NCI-H1048 (cell line): ENCODE measurements at regions not wholly inside any gene's neighbourhood (a gene's known extent, or its start where the extent isn't known, plus 50 kb on each side); places are given as distances from the start of the nearest gene placed in this dataset.
"Not testable (repeated sequence)": the region's sequence is repeated elsewhere in the genome, so short reads cannot be mapped to it uniquely, and the experiment has no call there.

Experiments
- DNase-seq: peaks from one replicate; lab custom pipeline; 2025; lab: John Stamatoyannopoulos, UW

DNA sequence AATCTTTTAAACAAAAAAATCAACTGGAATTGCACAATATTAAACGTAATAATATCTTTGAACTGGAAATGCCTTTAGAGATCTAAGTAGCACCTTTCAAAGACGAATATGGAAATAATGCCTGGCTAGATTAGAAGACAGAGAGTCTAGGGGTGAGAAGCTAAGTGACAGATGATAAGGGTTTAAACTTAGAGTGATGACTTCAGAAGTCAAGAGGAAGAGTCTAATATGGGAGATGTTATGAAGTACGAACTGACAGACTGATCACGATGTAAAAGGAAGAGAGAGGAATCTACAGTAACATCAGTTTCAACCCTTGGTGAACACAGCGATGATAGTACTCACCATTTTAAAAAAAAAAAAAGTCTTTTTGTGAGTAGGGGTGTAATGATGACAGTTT is 57.9 kb downstream of the HINT1 start:
- no peak for DNase-seq

DNA sequence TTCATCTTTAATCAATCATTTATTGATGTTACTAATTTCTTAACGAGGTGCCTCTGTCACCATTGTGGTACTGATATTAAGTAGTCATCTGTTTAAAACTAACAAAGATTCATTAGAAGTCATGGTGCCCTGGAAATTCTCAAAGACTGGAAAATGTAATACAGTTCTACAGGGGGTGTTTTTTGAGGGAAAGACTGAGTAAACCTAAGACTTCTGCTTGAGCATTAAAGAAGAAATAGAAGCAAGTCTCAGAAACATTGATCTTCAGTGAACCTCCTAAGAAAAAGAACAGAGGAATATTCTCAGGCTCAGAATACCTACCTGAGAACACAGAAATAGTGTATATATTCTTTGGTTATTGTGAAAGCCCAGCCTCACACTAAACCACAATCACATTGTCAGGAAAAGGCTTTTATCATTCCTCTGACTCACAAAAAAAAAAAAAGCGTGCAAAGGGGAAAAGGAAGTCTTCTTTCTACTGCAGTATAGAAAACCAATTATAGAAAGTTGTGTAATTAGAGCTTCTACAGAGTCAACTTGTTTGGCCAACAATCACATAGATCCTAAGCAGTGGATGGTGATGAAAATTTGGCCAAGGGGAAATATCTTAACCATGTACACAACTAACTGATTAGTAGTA is 60.8 kb downstream of the HINT1 start:
- no peak for DNase-seq

DNA sequence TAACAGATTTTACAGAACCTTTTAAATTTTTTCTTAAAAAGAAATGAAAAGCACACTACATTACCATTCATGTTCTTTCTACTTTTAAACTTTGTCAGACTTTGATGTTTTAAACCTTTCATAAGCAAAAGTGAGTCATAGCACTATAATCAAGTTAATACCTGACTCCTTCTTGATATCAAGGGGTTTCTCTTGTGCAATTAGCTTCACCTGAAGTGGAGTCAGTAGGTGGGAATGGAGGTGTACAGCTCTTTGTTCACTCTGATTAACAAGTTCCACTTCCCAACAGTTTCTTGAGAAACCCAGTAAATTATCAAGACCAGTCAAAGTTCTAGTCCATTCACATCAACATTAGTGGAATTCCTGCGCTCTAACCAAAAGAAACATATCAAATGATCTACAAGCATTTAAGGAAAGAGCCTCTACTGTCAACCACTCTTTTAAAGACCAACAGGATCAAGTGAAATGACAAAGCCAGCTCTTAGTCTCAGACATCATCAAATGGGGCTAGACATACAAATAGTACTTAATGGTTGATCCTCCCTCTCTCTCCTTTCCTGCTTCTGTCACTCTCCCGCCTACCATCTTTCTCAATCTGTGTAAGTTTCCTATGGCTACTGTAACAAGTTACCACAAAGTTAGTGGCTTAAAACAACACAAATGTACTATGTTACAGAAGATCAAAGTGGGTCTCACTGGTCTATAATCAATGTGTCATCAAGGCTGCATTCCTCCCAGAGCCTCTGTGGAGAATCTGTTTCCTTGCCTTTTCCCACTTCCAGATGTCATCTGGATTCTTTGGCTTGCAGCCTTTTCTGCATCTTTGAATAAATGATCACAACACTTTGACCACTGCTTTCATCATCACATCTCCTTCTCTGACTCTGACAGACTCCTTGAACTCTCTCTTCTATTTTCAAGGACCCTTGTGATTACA is 68.0 kb downstream of the HINT1 start:
- DNase-seq, result no peak

DNA sequence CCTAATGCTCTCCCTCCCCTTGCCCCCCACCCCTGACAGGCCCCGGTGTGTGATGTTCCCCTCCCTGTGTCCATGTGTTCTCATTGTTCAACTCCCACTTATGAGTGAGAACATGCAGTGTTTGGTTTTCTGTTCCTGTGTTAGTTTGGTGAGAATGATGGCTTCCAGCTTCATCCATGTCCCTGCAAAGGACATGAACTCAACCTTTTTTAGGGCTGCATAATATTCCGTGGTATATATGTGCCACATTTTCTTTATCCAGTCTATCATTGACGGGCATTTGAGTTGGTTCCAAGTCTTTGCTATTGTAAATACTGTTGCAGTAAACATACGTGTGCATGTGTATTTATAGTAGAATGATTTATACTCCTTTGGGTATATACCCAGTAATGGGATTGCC is 69.5 kb downstream of the HINT1 start:
- DNase-seq, result not testable (repeated sequence)

DNA sequence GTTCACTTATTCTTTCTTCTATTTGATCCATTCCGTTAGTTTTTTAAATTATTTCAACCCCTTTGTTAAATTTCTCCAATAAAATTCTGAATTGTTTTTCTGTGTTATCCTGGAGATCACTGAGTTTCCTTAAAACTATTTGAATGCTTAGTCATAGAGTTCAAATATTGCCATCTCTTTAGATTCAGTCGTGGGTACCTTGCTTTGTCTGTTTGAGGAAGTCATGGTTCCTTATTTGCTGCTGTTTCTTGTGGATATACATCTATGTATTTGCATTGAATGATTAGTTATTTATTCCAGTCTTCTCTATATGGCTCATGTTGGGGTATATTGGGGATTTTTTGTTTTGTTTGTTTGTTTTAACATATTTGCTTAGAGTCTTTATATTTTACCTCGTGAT is 80.6 kb downstream of the HINT1 start:
- DNase-seq, result no peak

DNA sequence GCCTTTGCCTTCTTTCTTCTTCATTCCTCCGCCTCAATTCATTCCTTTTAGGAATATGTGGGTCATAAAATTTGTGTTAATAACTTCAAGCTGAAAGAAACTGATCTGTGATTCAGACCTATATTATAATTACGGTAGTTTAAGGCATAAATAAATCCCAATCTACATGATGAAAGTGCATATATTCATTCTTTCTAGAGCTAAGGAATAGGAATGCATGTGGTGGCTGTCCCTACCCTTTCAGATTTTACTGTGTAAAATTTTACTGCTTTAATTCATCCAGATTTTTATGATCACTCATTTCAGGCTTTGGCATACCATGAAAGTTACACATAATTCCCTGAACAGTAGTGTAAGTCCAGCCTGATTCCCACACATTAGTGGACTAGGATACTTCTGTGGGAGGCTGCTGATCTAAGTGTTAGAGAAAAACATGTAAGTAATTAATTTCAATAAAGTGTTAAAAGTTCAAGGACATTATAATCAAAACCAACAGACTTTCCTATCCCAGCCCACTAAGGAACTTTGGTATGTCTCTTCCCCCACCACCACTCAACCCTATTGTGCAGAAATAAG is 83.1 kb downstream of the HINT1 start:
- DNase-seq, result no peak

DNA sequence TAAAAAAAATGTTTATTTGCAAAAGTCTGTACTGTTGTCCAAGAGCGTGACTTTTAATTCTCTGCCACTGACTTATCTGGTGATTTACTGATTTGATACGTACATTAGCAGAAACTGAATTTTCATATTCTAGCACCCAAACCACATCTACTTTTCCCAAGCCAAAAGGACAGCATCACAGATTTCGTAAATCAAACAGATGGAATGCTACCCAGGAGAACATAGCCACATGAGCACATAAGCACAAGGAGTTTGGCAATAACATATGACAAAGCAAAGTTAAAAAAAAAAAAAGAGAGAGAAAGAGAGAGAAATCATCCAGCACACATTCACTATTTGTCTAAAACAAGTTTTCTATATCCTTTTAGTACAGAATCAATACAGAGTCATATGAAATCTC is 83.7 kb downstream of the HINT1 start:
- no peak for DNase-seq

DNA sequence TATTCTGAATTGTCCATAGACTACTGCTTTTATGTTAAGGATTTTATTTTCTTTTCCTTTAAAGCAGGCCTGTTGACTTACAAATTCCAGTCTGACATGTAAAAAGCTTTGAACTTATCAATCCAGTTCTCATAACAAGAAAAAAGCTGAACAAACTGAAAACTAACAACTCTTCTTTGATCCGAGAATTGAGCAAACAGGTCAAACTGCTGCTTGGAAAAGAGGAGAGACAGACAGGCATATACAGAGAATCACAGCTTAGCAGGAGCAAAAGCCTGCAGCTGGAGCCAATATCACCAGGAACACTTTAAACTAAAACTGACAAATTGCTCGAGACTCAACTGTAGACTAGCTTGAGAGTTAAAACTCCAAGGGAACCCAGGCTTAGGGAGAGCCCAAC is 85.8 kb downstream of the HINT1 start:
- DNase-seq, result no peak

DNA sequence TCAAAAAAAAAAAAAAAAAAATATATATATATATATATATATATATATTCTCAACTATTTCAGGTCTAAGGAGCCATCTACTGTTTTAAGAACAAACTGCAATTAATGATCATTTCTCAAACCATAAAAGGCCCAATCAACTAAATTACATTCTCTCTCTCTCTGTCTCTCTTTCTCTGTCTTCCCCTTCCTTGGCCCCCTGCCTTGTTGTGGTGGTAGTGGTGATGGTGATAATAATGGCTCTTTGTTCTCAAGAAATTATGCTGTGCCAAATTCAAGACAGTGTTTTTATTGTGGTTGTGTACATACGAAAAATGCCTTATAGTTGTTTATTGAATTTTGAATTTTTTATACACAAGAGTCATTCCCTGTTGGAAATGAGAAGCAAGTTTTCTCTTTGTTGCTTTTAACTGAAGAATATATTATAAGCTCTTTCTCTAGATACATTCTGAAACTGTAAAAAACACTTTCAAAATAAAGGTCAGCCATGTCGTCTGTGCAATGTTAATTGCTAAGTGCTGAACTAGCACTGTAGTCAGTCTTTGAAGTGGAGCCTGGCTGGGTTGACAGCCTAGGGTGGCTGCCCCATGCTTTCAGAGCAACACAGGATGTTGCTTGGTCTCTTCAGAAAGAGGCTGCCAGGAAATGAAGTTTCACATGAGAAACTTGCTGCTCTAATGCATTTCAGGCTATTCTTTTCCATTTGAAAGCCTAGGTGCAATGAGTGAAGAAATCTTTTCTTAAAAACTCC is 96.0 kb downstream of the HINT1 start:
- no peak for DNase-seq

DNA sequence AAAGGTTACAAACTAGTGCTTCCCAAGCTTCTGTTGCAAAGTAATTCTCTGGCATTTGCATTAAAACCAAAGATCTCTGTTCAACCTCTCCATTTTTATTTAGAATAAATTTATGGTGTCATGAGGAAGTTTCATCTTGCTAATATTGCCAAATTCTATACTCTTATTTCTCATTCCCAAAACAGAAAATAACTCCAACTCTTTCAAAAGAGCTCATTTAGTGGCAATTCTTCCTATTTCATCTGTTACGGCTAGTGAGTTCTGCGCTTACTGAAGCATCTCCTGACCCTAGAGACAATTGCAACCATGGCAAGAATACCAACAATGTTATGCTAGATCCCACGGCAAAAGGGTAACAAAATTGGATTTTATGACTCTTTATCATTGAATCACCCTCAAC is 97.0 kb downstream of the HINT1 start:
- no peak for DNase-seq

DNA sequence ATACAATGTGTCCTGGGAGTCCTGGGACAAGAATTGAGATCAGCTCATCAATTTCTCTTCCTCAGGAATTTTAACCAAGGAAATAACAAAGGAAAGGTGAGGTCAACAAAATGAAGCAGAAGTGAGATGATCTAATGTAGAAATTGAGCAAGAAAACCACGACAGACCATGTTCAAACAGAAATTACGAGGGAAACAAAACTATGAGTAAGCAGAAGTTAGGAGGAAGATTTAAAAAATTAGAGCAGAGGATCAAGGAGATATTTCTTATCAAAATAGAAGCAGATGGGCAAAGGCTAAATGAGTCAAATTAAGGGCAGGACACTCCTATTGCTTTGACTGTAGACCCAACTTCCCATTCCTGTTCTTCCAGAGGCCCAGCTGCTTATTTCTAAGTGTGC is 97.4 kb downstream of the HINT1 start:
- no peak for DNase-seq

DNA sequence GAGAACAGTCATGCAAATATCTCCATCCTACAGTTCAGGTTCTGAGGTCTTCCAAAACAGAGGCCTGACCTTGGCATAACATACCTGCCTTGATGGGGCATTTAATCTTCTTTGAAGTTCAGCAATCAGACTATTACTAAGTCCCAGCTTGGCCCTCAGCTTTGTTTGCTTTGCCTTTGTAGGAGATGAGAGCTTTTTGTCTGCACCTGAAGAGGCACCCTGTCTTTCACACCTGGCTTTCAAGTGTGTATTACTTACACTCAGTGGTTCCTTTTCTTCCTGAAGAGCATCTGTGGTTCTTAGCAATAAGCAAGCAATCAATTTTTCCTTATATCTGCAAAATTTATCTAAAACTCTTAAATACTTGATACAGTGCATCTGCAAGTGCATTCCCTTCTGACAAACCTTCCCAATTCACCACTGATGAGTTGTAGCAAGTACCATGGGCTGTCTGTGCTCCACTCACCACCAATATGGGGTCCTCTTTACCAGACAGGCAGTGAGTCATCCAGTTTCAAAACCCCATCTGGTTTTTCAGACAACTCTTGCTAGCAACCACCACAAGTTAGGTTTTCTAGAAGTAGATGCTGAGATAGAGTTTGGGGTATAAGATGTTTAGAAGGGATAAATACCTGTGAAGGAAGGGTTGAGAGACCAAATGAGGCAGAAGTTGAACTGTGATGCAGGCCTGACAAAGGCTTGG is 100.2 kb downstream of the HINT1 start:
- DNase-seq, result no peak

DNA sequence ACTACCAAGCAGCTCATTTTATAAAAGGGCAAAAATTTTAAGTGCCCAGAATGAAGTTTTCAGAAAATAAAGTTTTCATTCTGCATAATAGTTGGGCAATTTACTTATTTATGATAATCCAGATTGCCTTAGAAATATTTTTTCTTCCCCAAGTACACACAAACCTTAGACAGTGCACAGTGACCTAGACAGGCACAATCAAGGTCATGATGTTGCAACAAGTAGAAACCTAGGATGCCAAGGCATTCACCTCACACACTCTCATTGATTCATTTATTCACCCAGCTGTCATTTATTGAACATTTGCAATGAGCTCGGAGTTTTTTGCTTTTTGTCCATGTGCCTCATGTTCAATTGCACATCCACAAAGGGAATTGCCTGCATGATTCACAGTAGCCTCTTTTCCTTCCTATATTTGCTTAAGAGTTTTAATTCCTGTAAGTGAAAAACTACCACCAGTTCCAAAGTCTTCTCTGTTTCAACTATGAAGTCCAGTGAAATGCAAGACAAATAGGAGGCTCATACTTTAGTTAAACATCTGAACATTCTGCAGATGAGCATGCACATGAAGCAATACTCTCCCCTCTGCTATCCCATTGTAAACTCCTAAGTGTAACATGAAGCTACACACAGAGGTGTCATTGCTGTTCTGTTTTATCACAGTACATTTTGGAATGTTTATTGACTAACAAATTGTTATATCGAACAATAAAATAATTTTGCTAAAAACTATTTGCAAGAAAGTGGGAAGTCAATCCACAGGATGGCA is 122.9 kb downstream of the HINT1 start:
- DNase-seq, result no peak

DNA sequence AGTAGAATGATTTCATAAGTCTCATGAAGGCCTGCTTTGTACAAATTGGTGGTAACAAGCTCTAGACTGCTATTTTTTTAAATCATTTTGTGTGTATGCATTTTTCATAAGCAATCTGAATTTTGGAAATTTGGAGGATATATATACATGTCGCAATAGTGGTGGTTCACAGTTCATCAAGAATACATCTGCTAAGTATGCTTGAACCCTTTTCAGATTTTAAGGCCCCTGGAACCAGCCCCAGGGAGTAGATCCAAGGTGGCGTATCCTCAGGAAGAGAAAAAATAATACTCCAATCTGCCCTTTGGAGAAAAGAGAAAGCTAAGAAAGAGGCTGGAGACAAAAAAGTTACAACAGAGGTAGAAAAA is 141.6 kb downstream of the HINT1 start:
- DNase-seq, result no peak

DNA sequence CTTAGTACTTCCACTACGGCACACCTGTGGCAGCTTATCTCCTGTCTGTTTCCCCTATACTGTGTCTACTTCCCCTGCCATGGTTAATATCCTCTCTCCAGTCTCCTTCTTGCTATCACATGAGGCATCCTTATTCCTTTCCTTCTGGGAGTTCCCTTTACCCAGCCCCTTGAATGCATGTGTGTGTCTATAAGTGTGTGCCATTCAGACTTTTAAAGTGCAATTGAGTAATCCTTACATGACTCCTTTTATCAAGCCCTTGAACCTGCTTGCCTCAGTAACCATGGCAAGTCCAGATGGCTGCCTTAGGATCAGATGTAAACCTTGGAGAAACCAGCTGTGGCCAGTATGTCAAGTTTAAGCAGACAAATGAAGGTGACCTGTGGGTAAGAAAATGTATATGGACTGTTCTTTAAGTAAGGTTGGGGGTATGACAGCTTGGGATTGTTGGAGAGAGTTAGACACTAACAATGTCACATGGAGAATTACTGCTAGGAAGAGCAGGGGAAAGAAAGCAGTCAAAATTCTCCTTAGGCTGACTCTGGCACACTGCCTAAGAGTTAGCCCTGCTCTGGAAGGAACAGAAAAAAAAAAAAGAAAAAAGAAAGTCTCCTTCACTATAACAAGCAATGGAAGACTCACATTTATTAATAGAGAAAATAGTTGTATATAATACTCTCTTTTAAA is 142.1 kb downstream of the HINT1 start:
- no peak for DNase-seq

DNA sequence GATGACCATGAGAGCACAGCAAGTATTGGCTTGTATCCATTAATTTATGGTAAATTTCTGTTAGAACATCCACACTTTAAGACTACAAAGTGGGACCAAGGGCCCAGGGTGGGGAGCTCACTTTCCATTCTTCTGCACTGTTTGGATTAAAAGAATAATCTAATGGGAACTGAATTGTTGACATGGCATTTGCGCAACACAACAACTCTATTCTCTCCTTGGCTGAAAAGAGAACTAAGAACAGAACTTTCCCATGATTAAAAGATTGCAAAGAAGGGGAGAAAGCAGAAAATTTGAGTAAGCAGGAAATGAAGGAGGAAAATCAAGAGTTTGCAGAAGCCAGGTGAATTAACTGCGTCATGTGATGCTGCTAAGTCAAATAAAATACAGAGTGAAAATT is 143.4 kb downstream of the HINT1 start:
- no peak for DNase-seq

DNA sequence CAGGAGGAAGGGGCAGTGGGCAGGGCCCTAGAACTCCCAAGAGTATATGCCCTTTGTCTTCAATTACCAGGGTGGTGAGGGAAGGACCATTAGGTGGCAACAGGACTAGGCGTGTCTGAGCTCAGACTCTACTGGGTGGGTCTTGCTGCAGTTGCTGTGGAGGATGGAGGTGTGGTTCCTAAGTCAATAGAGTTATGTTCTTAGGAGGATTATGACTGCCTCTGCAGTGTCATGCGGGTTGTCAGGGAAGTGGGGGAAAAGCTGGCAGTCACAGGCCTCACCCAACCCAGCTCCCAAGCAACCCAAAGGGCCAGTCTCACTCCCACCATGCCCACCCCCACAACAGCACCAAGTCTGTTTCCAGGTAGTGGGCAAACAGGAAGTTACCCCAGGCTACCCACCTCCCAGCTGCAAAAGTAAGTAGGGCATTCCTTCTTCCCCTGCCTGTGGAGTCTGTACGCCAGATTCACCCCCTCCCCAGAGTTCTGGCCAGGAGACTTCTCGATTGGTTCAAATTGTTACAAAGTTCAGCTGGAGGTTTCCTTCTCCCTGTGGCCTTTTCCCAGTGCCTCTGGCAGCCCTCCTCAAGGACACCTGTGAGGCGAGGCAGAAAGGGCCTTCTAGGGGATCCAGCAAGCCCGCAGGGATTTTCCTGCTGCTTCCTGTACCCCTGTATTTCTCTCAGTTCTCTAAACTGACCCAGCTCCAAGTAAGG is 145.3 kb downstream of the HINT1 start:
- DNase-seq, result no peak

DNA sequence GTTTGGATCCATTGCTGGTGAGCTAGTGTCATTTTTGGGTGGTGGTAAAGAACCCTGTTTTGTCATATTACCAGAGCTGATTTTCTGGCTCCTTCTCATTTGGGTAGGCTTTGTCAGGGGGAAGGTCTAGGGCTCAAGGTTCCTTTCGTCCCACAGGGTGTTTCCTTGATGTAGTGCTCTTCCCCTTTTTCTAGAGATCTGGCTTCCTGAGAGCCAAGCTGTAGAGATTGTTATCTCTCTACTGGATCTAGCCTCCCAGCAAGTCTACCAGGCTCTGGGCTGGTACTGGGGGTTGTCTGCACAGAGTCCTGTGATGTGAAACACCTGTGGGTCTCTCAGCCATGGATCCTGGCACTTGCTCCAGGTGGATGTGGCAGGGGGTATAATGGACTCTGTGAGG is 145.9 kb downstream of the HINT1 start:
- DNase-seq, result no peak

DNA sequence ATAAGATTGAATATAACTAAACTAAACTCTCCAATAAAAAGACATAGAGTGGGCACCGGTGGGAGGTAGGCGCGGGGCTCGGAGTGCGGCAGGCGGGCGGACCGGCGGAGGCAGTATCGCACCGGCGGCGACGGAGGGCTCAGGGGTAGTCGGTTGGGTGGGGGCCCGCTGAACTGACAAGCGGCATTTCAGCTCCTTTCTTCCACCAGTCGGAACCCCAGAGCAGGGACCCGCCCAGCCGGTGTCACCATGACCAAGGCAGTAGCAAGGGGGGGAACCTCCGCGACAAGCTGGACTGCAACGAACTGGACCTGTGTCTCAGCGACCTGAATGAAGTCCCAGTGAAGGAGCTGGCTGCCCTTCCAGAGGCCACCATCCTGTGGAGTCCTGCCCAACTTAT is 156.7 kb downstream of the HINT1 start:
- no peak for DNase-seq
